Neural cell (in vitro differentiated cells): ENCODE measurements at regions not wholly inside any gene's neighbourhood (a gene's known extent, or its start where the extent isn't known, plus 50 kb on each side); places are given as distances from the start of the nearest gene placed in this dataset.

Experiments
- H2AFZ ChIP-seq: fragments of 200-600, 300-800 bp; sonication (generic), shearing (Covaris generic); 2 replicates; pipeline ENCODE4 v1.6.0; 2014; ENCODE audit warnings: low read depth, mild to moderate bottlenecking, antibody characterized with exemption, low read length, moderate library complexity
- H3F3A ChIP-seq: fragments of 200-600 bp; shearing (Covaris generic); 2 replicates; pipeline ENCODE4 v1.6.1; 2016; ENCODE audit warnings: mild to moderate bottlenecking, moderate library complexity, mixed read lengths, antibody characterized with exemption, low read length; ENCODE audit not compliant: insufficient read depth, poor library complexity, severe bottlenecking
- H3K27ac ChIP-seq: fragments of 200-600, 300-800 bp; sonication (generic), shearing (Covaris generic); 2 replicates; pipeline ENCODE4 v1.5.1; 2014; ENCODE audit warnings: mild to moderate bottlenecking, low read length, moderate library complexity
- H3K27me3 ChIP-seq: fragments of 300-800, 200-600 bp; sonication (generic), shearing (Covaris generic); 2 replicates; pipeline ENCODE4 v1.6.0; 2014; ENCODE audit warnings: mild to moderate bottlenecking, low read depth, low read length, moderate library complexity; ENCODE audit not compliant: insufficient read depth
- H3K36me3 ChIP-seq: fragments of 300-800, 200-600 bp; sonication (generic), shearing (Covaris generic); 2 replicates; pipeline ENCODE4 v1.5.1; 2014; ENCODE audit warnings: mild to moderate bottlenecking, antibody characterized with exemption, low read length, moderate library complexity; ENCODE audit not compliant: insufficient read depth
- H3K4me2 ChIP-seq: fragments of 300-800, 200-600 bp; sonication (generic), shearing (Covaris generic); 2 replicates; pipeline ENCODE4 v1.6.0; 2014; ENCODE audit warnings: mild to moderate bottlenecking, low read length
- H3K4me3 ChIP-seq: fragments of 300-800, 200-600 bp; sonication (generic), shearing (Covaris generic); 2 replicates; pipeline ENCODE4 v1.5.1; 2014; ENCODE audit warnings: mild to moderate bottlenecking, low read length, moderate library complexity
- H3K79me2 ChIP-seq: fragments of 200-600 bp; shearing (Covaris generic); replicated peaks from 2 replicates; pipeline ENCODE4 v1.6.0; 2014; ENCODE audit warnings: mild to moderate bottlenecking, low read length, moderate library complexity; ENCODE audit not compliant: insufficient read depth
- H3K9ac ChIP-seq: fragments of 300-800, 200-600 bp; sonication (generic), shearing (Covaris generic); 2 replicates; pipeline ENCODE4 v1.6.1; 2016; ENCODE audit warnings: mild to moderate bottlenecking, low read length, mixed read lengths
- H3K9me2 ChIP-seq: fragments of 200-600 bp; shearing (Covaris generic); 2 replicates; pipeline ENCODE4 v1.6.1; 2016; ENCODE audit warnings: mild to moderate bottlenecking, low read length, mixed read lengths; ENCODE audit not compliant: insufficient read depth
- H3K9me3 ChIP-seq: fragments of 200-600, 300-800 bp; sonication (generic), shearing (Covaris generic); 2 replicates; pipeline ENCODE4 v1.6.1; 2016; ENCODE audit warnings: mild to moderate bottlenecking, mixed run types, low read length, moderate library complexity, mixed read lengths
- H4K20me1 ChIP-seq: fragments of 200-600 bp; shearing (Covaris generic); 2 replicates; pipeline ENCODE4 v1.6.1; 2016; ENCODE audit warnings: mild to moderate bottlenecking, mixed run types; ENCODE audit not compliant: insufficient read depth
- CTCF ChIP-seq: fragments of 450-650 bp; IDR thresholded peaks from 2 replicates; pipeline ENCODE4 v1.5.1; 2014; ENCODE audit warnings: antibody characterized with exemption, mild to moderate bottlenecking, moderate library complexity; ENCODE audit not compliant: poor library complexity, severe bottlenecking
- EP300 ChIP-seq: fragments of 450-650 bp; conservative IDR thresholded peaks from 2 replicates; pipeline ENCODE4 v1.6.1; 2014; ENCODE audit warnings: antibody characterized with exemption, mild to moderate bottlenecking, moderate library complexity; ENCODE audit not compliant: poor library complexity, severe bottlenecking
- EZH2 ChIP-seq: fragments of 200-600, 300-800 bp; shearing (Covaris generic), sonication (generic); IDR thresholded peaks from 2 replicates; pipeline ENCODE4 v1.6.1; 2014; ENCODE audit warnings: antibody characterized with exemption, low read length, borderline replicate concordance, mild to moderate bottlenecking; ENCODE audit not compliant: insufficient read depth, poor library complexity, severe bottlenecking
- MXI1 ChIP-seq: fragments of 450-650 bp; conservative IDR thresholded peaks from 2 replicates; pipeline ENCODE4 v1.6.1; 2014; ENCODE audit warnings: antibody characterized with exemption, mild to moderate bottlenecking; ENCODE audit not compliant: poor library complexity, severe bottlenecking
- POLR2AphosphoS5 ChIP-seq: IDR thresholded peaks from 2 replicates; pipeline ENCODE4 v1.6.1; 2012
- RAD21 ChIP-seq: fragments of 450-650 bp; conservative IDR thresholded peaks from 2 replicates; pipeline ENCODE4 v1.6.1; 2014; ENCODE audit warnings: antibody characterized with exemption, mild to moderate bottlenecking, moderate library complexity
- REST ChIP-seq: IDR thresholded peaks from 2 replicates; pipeline ENCODE4 v1.6.1; 2012; ENCODE audit warnings: borderline replicate concordance
- SMC3 ChIP-seq: fragments of 450-650 bp; conservative IDR thresholded peaks from 2 replicates; pipeline ENCODE4 v1.6.1; 2014; ENCODE audit warnings: antibody characterized with exemption, mild to moderate bottlenecking, moderate library complexity; ENCODE audit not compliant: poor library complexity
- TAF1 ChIP-seq: IDR thresholded peaks from 2 replicates; pipeline ENCODE4 v1.6.1; 2012; ENCODE audit warnings: low read depth

- H3K4me2 ChIP-seq, result no peak overlapping the region
- no peaks in the 10 kb centered on the region for H3K9me2 ChIP-seq
- TF ChIP-seq POLR2AphosphoS5, result no peak
- TF ChIP-seq RAD21, result no peak
- no peak for TF ChIP-seq REST
- TF ChIP-seq EZH2, result no peak
- no peak for TF ChIP-seq MXI1
- no peak for TF ChIP-seq TAF1
- no peak for TF ChIP-seq SMC3
- no peak for TF ChIP-seq CTCF
- TF ChIP-seq EP300, result no peak
- H3K27ac ChIP-seq, result no peak overlapping the region
- no peaks in the 10 kb centered on the region for H3K79me2 ChIP-seq
- no peaks in the 10 kb centered on the region for H3K36me3 ChIP-seq
- no peaks in the 10 kb centered on the region for H4K20me1 ChIP-seq
- no peaks in the 10 kb centered on the region for H3K9me3 ChIP-seq
- H2AFZ ChIP-seq, result no peak overlapping the region
- H3K9ac ChIP-seq, result no peak overlapping the region
- H3K27me3 ChIP-seq, result no peaks in the 10 kb centered on the region
- H3F3A ChIP-seq, result no peaks in the 10 kb centered on the region
- H3K4me3 ChIP-seq, result no peak overlapping the region
These were observed 82.9 kb downstream of the NCOR2 start for GRCh38 chr12:124484526-124484953.

- H3K9ac ChIP-seq, result no peak overlapping the region
- no peak for TF ChIP-seq POLR2AphosphoS5
- TF ChIP-seq RAD21, result no peak
- no peak for TF ChIP-seq EP300
- H3K4me3 ChIP-seq, result no peak overlapping the region
- H3K9me3 ChIP-seq, result no peaks in the 10 kb centered on the region
- H3K9me2 ChIP-seq, result no peaks in the 10 kb centered on the region
- no peaks in the 10 kb centered on the region for H3K27me3 ChIP-seq
- H3K4me2 ChIP-seq, result no peak overlapping the region
- H3F3A ChIP-seq, result no peaks in the 10 kb centered on the region
- H4K20me1 ChIP-seq, result no peaks in the 10 kb centered on the region
- H2AFZ ChIP-seq, result no peak overlapping the region
- H3K27ac ChIP-seq, result no peak overlapping the region
- H3K36me3 ChIP-seq, result no peaks in the 10 kb centered on the region
- H3K79me2 ChIP-seq, result no peaks in the 10 kb centered on the region
These were observed 83.3 kb downstream of the NCOR2 start for GRCh38 chr12:124484067-124484466.
